Urothelium cell line (cell line): ENCODE measurements at regions not wholly inside any gene's neighbourhood (a gene's known extent, or its start where the extent isn't known, plus 50 kb on each side); places are given as distances from the start of the nearest gene placed in this dataset.
A peak's percentile ranks its signal among the peaks of the same experiment; 100 is the strongest.

ENCODE experiments used
- DNase-seq: peaks from one replicate; pipeline ENCODE4 v3.0.0; 2011; ENCODE audit warnings: low spot score, mixed read lengths
- FAIRE-seq: peaks from 2 replicates; lab custom pipeline; 2011; peaks lifted over from hg19 to GRCh38; lab: Jason Lieb, UNC

DNA sequence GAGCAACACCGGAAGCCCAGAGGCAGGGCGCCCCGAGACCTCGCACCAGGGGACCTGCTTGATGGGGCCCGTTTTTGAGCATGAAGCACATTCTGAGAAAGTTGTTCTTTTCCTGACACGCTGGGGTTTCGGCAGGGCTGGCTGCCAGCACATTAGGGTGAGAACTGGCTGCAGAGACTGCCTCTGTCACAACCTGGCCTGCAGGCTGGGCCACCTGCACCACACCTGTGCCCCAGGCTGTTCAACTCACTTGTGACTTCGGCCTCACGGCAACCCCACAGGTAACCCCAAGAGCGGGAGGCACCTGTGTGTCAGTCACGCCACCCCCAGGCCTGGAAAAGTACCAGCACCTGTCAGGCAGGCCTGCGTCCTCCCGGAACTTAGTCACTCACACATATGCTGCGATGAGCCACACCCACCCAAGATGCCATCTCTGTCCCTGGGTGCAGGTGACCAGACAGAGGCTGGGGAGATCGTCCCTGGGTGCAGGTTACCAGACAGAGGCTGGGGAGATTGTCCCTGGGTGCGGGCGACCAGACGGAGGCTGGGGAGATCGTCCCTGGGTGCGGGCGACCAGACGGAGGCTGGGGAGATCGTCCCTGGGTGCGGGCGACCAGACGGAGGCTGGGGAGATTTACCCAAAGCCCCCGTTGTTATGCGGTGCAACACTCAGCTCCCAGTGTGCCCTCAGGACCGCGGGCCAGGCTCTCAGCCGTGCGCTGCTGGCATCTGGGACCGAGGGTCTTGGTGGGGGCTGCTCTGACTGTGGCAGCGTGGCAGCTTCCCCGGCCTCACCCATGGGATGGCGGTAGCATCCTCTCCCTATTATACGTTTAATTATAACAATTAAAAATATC is 82.5 kb upstream of the BHLHE23 start:
- DNase-seq, result no peak
- peak; percentile 30 for FAIRE-seq

DNA sequence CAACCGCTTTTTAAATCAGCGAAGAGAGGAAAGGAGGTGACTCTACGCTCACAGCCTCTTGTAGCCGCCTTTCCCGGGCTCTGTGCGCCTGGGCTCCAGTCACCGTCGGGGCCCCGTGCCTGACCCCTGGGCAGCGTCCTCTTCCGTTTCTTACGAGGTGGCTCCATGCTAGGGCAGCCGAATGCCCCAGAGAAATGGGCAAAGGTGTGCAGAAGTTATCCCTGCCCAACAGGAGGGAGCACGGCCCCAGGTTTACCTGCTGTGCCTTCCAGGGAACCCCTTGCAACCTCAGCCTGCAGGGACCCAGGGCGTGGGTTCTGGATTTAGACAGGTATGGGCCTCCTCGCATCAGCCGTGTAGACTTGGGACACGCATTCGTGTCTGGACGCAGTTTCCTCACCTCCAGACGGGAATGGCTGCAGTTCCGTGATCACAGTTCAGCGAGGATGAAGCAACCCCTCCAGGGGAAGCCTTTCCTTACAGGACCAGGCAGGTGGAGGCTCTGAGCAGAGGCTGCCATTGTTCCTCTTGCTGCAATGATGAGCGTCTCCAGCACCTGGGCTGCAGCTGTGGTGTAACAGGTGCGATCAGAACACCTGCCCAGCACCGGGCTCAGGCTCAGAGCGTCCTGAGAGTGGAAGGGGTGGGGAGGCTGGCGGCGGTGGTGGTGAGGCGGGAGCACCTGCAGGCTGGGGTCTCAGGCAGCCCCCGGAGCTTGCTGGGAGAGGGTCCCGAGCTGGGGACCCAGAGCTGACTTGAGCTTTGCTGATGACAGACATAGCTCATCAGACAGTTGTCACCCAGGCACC is 81.3 kb upstream of the BHLHE23 start:
- DNase-seq, result no peak
- FAIRE-seq, result no peak

- no peak for FAIRE-seq
- no peak for DNase-seq
Observed at GRCh38 chr20:63087236-63087871, 80.6 kb upstream of the BHLHE23 start.

- no peak for DNase-seq
- peak; percentile 89 for FAIRE-seq
Observed at GRCh38 chr20:63086421-63087235, 79.9 kb upstream of the BHLHE23 start.

GRCh38 chr20:63085151-63085861 is 78.5 kb upstream of the BHLHE23 start:
- FAIRE-seq (no peak), DNase-seq (no peak)

DNA sequence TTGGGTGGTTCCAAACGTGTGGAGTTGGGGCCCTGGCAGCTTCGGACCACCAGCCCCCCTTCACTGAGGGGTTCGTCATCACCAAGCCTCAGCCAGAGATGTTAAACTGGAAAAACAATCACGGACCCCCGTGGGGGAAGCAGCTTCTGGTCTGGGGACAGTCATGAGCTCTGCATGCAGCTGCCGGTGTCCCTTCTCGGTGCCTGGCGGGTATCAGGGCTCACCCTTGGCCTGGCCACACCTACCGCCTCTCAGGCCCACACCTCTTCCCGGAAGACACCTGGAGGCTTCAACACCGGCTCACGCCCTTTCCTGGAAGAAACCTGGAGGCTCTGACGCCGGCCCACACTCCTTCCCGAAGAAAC is 77.8 kb upstream of the BHLHE23 start:
- FAIRE-seq (no peak), DNase-seq (no peak)

DNA sequence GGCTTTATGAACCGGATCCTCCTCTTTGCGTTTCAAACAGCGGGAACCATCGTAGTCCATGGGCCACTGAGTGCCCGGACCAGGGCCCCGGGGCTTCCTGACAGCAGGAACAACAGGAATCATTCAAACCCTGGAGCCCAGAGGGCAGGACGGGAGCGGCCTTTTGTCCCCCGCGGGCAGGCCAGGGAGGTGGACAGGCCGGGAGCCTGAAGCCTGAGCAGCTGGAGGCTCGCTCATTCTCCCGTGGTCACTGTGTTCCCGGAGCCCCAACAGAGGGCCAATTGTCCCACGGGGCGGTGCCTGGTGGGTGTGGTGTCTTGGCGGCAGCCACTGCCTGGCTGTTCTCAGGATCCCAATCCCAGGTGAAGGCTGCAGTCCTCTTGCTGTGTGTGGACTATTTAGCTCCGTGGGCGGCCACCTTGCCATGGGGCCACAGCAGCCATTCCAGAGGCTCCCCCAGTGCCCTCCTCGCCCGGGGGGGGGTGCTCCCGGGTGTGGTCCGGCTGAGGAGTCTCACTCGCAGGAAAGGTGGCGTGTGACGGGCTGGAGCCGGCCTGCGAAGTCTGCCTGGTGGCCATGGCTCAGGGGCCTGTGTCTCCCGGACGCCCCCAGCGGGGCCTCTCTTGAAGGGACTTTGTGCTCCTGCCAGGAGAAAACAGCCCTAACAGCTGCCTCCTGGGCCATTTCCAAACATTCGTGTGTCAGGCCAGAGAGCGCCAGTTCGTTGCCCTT is 77.2 kb upstream of the BHLHE23 start:
- DNase-seq (no peak), FAIRE-seq (no peak)

DNA sequence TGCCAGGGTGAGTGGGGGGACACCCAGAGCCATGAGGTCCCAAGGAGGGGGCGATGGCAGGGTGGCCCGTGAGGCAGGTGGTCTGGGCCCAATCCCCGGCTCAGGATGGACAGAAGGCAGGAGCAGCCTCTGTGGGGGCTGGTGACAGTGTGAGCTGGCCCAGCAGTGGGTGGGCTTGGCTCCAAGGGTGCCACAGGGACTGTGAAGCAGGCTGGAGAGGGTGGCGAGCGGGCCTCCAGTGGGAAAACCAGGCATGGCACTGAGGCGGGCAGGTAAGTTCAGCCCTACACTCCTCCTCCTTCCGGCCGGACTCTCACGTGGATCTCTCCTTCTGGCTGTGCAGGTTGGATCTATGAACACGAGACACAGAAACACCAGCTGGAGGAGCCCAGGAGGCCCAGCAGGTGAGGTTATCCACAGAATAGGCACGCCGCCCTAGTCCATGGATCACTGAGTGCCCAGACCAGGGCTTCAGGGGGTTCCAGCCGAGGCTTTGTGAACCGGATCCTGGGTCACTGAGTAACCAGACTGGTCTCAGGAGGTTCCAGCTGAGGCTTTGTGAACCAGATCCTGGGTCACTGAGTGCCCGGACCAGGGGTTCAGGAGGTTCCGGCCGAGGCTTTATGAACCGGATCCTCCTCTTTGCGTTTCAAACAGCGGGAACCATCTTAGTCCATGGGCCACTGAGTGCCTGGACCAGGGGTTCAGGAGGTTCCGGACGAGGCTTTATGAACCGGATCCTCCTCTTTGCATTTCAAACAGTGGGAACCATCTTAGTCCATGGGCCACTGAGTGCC is 76.4 kb upstream of the BHLHE23 start:
- FAIRE-seq (no peak), DNase-seq (no peak)

DNA sequence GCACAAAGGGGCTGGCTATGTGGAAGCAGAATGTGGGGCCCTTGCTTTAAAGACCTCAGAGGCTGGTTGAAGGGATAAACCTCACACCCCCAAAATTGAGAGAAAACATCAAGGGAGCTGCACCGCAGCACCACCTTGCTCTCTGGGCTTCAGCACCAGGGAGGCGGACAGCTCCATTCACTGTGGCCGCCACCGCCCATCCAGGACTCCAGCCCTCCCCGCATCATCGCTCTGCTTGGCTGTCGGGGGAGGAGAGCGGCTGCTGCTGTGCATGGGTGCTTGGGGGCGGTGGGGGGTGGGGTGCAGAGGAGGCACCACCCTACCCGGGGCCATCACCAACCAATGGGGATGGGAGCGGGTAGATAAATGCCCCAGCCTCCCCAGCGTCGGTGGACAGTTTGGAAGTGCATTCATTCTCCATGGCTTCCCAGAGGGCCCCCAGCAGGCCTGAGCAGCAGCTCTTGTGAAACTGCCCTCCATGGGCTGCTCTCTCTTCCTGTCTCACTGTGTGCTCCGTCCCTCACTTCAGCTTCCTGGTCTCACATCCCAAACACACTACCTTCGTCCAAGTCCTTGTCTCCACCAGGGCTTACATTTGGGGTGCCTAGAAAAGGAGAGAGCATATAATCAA is 75.7 kb upstream of the BHLHE23 start:
- FAIRE-seq, result no peak
- DNase-seq, result peak; percentile 89

GRCh38 chr20:63081831-63082230 is 75.1 kb upstream of the BHLHE23 start:
- DNase-seq (no peak), FAIRE-seq (no peak)

DNA sequence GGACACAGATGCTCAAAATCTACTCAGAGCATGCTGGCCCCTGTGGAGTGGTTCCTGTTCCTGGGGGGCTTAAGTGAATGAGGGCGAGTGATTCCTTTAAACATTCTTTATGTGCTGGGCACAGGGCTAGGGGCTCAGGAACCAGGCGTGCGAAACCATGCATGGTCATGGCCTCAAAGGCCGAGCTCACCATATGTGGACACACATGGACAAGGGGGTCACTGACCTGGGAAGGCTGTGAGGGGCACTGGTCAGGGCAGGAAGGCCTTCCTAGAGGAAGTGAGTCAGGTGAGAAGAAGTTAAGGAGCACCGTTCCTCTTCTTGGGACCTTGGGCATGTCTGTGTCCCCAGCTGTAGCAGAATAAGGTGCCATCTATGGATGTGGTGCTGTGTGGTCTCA is 74.6 kb upstream of the BHLHE23 start:
- no peak for DNase-seq
- no peak for FAIRE-seq

DNA sequence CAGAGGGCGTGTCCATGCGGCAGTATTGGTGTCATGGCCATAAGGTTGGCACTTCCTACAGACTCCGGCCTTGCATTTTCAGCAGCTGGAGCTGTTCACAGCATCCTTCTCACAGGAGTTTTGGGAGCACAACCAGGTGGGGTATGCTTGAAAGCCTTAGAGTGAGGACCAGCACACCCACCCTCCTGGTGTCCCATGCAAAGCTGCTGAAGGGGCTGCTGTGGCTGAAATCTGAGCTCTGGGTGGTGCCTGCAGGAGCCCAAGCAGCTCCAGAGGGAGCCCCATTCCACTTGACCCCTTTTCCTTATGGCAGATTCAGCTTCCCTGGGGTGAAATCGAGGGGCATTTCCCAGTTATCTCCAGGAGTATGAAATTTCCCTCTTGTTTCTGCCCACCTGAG is 74.0 kb upstream of the BHLHE23 start:
- FAIRE-seq, result no peak
- DNase-seq, result no peak

- FAIRE-seq (no peak), DNase-seq (no peak)
Observed at GRCh38 chr20:63080411-63080810, 73.6 kb upstream of the BHLHE23 start.

DNA sequence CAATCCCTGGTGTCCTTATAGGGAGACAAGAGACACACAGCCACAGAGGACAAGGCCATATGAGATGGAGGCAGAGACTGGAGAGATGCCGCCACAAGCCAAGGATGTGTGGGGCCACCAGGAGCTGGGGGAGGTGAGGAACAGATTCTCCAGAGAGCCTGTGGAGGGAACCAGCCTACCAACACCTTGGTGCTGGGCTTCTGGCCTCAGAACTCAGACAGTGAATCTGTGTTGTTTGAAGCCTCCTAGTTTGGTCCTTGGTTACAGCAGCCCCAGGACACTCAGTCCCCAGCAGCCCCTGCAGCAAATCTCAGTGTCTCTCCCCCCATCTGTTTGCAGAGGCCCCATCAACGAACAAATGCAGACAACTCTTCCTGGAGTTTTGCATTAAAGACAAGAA is 73.2 kb upstream of the BHLHE23 start:
- no peak for FAIRE-seq
- DNase-seq, result no peak

DNA sequence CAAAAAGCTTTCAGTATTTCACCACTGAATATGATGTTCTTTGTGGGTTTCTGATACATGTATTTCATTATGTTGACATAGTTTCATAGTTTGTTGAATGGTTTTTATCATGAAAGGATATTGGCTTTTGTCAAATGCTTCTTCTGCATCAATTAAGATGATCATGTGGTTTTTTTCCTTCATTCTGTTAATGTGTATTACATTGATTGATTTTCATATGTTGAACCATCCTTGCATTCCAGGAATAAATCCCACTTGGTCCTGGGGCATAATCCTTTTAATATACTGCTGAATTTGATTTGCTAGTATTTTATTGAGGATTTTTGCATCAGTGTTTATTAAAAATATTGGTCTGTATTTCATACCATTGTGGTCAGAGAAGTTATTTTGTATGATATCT is 70.9 kb upstream of the BHLHE23 start:
- no peak for DNase-seq

GRCh38 chr20:63076421-63076820 is 69.7 kb upstream of the BHLHE23 start:
- FAIRE-seq (no peak), DNase-seq (no peak)

More for the DNA sequence above, 70.9 kb upstream of the BHLHE23 start:
- no peak for FAIRE-seq

DNA sequence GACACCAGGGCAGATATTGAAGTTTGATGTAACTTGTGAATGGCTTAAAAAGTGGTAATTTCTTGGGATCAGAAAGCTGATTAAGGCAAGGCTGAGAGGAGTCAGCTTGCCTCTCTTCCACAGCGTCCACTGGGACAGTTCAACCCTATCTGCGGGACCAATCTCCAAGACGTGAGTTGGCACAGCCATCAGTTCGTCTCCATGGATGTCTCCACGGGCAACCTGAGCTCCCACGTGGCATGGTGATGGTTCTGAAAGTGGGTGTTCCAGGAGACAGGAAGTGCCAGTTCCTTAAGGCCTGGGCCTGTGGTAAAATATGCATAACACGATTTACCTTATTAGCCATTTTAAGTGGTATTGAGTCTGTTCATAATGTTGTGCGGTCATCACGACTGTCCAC is 67.9 kb upstream of the BHLHE23 start:
- DNase-seq, result no peak
- no peak for FAIRE-seq

DNA sequence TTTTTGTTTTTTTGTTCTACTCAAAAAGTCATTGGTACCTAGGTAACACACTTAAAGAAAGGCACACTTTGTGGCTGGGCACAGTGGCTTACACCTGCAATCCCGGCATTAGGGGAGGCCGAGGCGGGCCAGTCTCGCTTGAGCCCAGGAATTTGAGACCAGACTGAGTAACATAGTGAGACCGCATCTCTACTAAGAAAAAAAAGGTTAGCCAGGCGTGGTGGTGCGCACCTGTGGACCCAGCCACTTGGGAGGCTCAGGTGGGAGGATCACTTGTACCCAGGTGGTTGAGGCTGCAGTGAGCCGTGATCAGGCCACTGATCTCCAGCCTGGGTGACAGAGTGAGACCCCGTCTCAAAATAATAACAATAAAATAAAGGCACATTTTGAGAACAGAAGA is 67.4 kb upstream of the BHLHE23 start:
- DNase-seq (no peak), FAIRE-seq (no peak)
